PFSK-1 (cell line): ENCODE measurements at regions not wholly inside any gene's neighbourhood (a gene's known extent, or its start where the extent isn't known, plus 50 kb on each side); places are given as distances from the start of the nearest gene placed in this dataset.

Source experiments
- FOXP2 ChIP-seq: optimal IDR thresholded peaks from 2 replicates; pipeline ENCODE3; 2011; ENCODE audit warnings: borderline replicate concordance, control low read depth, inconsistent platforms; ENCODE audit not compliant: insufficient read depth; ENCODE audit errors: extremely low read length, extremely low read depth
- POLR2AphosphoS5 ChIP-seq: IDR thresholded peaks from 2 replicates; pipeline ENCODE4 v1.6.1; 2012; ENCODE audit warnings: low read depth, mild to moderate bottlenecking, control low read depth, low read length, moderate library complexity
- SIN3A ChIP-seq: IDR thresholded peaks from 2 replicates; pipeline ENCODE4 v1.6.1; 2012; ENCODE audit warnings: mild to moderate bottlenecking, low read length, moderate library complexity, borderline replicate concordance; ENCODE audit not compliant: insufficient read depth
- TAF1 ChIP-seq: IDR thresholded peaks from 2 replicates; pipeline ENCODE4 v1.6.1; 2012; ENCODE audit warnings: low read length, control low read depth, borderline replicate concordance; ENCODE audit not compliant: insufficient read depth
- TF ChIP-seq, protein P1 (sequence below), 2 experiments: IDR thresholded peaks; 2 replicates each; pipeline versions ENCODE4 v1.6.1 to v1.8.0; 2011 to 2012; ENCODE audit warnings: low read depth in 2 of 2, low read length in 2 of 2, control low read depth in 1 of 2, inconsistent platforms in 1 of 2, mild to moderate bottlenecking in 1 of 2, moderate library complexity in 1 of 2; ENCODE audit not compliant: insufficient read depth in 1 of 2

GRCh38 chr9:18353473-18353872, 120.5 kb upstream of the ADAMTSL1 start:
- TF ChIP-seq, protein P1, sequence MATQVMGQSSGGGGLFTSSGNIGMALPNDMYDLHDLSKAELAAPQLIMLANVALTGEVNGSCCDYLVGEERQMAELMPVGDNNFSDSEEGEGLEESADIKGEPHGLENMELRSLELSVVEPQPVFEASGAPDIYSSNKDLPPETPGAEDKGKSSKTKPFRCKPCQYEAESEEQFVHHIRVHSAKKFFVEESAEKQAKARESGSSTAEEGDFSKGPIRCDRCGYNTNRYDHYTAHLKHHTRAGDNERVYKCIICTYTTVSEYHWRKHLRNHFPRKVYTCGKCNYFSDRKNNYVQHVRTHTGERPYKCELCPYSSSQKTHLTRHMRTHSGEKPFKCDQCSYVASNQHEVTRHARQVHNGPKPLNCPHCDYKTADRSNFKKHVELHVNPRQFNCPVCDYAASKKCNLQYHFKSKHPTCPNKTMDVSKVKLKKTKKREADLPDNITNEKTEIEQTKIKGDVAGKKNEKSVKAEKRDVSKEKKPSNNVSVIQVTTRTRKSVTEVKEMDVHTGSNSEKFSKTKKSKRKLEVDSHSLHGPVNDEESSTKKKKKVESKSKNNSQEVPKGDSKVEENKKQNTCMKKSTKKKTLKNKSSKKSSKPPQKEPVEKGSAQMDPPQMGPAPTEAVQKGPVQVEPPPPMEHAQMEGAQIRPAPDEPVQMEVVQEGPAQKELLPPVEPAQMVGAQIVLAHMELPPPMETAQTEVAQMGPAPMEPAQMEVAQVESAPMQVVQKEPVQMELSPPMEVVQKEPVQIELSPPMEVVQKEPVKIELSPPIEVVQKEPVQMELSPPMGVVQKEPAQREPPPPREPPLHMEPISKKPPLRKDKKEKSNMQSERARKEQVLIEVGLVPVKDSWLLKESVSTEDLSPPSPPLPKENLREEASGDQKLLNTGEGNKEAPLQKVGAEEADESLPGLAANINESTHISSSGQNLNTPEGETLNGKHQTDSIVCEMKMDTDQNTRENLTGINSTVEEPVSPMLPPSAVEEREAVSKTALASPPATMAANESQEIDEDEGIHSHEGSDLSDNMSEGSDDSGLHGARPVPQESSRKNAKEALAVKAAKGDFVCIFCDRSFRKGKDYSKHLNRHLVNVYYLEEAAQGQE (IDR thresholded peaks at IDR 0.05; ENCODE audit: insufficient read depth in 1 of 2, low read depth in 2 of 2, low read length in 2 of 2) = no peak
- TF ChIP-seq POLR2AphosphoS5 = no peak
- TF ChIP-seq FOXP2 = no peak
- no peak for TF ChIP-seq SIN3A

- no peak for TF ChIP-seq POLR2AphosphoS5
- TF ChIP-seq, protein P1 (IDR thresholded peaks at IDR 0.05; ENCODE audit: insufficient read depth in 1 of 2, low read depth in 2 of 2, low read length in 2 of 2) = no peak
- no peak for TF ChIP-seq FOXP2
- TF ChIP-seq TAF1 = no peak
- no peak for TF ChIP-seq SIN3A
These were observed 116.6 kb upstream of the ADAMTSL1 start for GRCh38 chr9:18357321-18357720.

DNA sequence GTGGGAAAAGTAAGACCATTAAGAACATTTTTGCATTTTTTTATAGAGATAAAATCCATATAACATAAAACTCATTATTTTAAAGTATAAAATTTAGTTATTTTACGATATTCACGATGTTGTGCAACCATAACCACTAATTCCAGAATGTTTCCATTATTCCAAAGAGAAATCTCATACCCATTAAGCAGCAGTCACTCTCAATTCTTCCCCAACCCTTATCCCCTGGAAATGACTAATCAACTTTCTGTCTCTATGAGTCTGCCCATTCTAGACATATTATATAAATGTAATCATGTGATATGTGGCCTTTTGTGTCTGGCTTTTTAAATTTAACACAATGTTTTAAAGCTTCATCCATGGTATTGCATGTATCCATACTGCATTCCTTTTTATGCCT, 115.6 kb upstream of the ADAMTSL1 start:
- TF ChIP-seq, protein P1 (IDR thresholded peaks at IDR 0.05; ENCODE audit: insufficient read depth in 1 of 2, low read depth in 2 of 2, low read length in 2 of 2) = no peak
- TF ChIP-seq SIN3A (no peak), FOXP2 (no peak), POLR2AphosphoS5 (no peak), TAF1 (no peak)

GRCh38 chr9:18359335-18359734, 114.6 kb upstream of the ADAMTSL1 start:
- TF ChIP-seq TAF1 (no peak), FOXP2 (no peak), SIN3A (no peak), POLR2AphosphoS5 (no peak)
- TF ChIP-seq, protein P1 (IDR thresholded peaks at IDR 0.05; ENCODE audit: insufficient read depth in 1 of 2, low read depth in 2 of 2, low read length in 2 of 2) = no peak

DNA sequence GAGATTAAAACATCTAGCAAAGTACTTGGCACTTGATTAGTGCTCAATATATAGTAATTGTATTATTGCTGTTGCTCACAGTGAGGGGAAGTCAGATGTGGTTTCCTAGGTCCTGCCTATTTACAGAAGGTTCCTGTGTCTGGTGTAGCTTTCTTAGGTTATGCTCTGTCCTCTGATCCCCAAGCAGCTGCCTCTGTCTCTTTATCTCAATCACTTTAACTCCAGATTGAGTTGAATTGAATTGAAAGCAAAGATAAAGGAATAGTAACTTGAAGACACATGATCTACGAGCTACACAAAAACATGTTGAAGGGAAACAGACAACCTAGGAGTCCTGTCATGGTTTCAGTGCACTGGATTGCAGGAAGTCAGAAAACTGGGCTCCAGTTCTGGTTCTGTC, 113.9 kb upstream of the ADAMTSL1 start:
- TF ChIP-seq FOXP2 (no peak), TAF1 (no peak), SIN3A (no peak), POLR2AphosphoS5 (no peak)
- TF ChIP-seq, protein P1 (IDR thresholded peaks at IDR 0.05; ENCODE audit: insufficient read depth in 1 of 2, low read depth in 2 of 2, low read length in 2 of 2) = no peak
